AG04449 (cell line): ENCODE measurements at regions not wholly inside any gene's neighbourhood (a gene's known extent, or its start where the extent isn't known, plus 50 kb on each side); places are given as distances from the start of the nearest gene placed in this dataset.

Experiments
- CTCF ChIA-PET: fragments of 350-600 bp; formaldehyde crosslinking; extraction: SDS; loops from one replicate; lab custom pipeline; 2021; ENCODE audit warnings: antibody characterized with exemption; lab: Yijun Ruan, JAX
- POLR2A ChIA-PET: fragments of 400-600, 350-600 bp; formaldehyde crosslinking; extraction: SDS; loops from one replicate; lab custom pipeline; 2020; ENCODE audit warnings: antibody characterized with exemption, inconsistent platforms; lab: Yijun Ruan, JAX
- DNase-seq: peaks from one replicate; pipeline ENCODE4 v3.0.0-alpha.2; 2010; ENCODE audit warnings: low read depth, low spot score
- H3K4me3 ChIP-seq: 2 replicates; pipeline ENCODE4 v1.5.1; 2011; ENCODE audit warnings: low read depth, mild to moderate bottlenecking, control low read depth, low read length
- TF ChIP-seq, protein P1 (sequence below): IDR thresholded peaks from one replicate; pipeline ENCODE4 v1.5.1; 2011; ENCODE audit warnings: mild to moderate bottlenecking, moderate library complexity, low read length, control low read depth, inconsistent platforms; ENCODE audit not compliant: insufficient read depth; ENCODE audit errors: missing control alignments

DNA sequence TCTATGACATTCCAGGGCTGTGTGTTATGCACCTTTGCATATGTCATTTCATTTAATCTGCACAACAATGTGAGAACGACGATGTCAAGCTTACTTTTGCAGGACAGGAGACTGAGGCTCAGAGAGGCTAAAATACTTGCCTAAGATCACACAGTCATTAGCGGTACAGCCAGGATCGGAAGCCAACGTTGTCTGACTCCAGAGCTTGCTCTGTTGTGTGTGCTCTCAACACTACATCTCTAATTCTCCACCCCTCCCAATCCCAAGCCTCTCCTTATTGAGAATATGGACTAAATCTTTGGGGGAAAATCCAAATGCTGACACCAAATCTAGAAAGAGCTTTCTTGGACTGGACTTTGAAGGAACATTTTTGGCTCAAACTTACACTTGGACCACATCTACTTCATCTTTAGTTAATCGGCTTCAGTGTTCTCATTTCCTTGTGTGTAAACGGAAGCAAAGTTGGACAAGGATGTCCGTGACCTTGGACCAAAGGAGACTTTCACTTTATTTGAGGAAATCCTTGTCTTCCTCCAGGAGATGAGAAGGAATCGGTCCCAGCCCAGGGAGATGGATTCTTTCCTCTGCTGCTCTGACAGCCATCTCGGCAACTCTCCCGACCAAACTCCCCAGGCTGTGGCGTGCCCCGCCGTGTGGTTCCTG is 242.4 kb downstream of the LPIN1 start:
- TF ChIP-seq, protein P1, sequence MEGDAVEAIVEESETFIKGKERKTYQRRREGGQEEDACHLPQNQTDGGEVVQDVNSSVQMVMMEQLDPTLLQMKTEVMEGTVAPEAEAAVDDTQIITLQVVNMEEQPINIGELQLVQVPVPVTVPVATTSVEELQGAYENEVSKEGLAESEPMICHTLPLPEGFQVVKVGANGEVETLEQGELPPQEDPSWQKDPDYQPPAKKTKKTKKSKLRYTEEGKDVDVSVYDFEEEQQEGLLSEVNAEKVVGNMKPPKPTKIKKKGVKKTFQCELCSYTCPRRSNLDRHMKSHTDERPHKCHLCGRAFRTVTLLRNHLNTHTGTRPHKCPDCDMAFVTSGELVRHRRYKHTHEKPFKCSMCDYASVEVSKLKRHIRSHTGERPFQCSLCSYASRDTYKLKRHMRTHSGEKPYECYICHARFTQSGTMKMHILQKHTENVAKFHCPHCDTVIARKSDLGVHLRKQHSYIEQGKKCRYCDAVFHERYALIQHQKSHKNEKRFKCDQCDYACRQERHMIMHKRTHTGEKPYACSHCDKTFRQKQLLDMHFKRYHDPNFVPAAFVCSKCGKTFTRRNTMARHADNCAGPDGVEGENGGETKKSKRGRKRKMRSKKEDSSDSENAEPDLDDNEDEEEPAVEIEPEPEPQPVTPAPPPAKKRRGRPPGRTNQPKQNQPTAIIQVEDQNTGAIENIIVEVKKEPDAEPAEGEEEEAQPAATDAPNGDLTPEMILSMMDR: no peak
- CTCF ChIA-PET: no interaction called here
- no peak overlapping the region for H3K4me3 ChIP-seq
- no peak for DNase-seq
- POLR2A ChIA-PET: no interaction called here

- TF ChIP-seq, protein P1: no peak
- POLR2A ChIA-PET: no interaction called here
- DNase-seq: no peak
- CTCF ChIA-PET: no interaction called here
- H3K4me3 ChIP-seq: no peak overlapping the region
These were observed 242.9 kb downstream of the LPIN1 start for GRCh38 chr2:11989354-11989703.

DNA sequence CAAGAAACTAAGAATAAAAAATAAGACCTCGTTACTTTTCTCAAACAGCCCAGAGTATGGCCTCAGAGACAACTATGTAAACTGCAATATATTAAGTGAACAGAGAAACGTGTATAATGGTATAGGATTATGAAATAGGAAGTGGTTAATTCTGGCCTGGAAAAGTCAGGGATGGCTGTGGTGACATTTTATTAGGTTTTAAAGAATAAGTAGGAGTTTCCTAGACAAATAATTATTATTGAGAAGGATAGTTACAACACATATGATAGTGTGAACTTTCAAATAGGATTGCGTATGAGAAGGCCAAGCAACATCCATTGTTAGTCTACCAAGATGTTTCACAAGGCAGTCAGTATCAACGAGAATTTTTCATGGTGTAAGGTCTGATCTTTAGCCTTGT is 244.1 kb downstream of the LPIN1 start:
- TF ChIP-seq, protein P1: no peak
- DNase-seq: no peak
- no peak overlapping the region for H3K4me3 ChIP-seq
- ChIA-PET CTCF (no interaction called here), POLR2A (no interaction called here)

- ChIA-PET CTCF (no interaction called here), POLR2A (no interaction called here)
- H3K4me3 ChIP-seq: no peak overlapping the region
- TF ChIP-seq, protein P1: no peak
- no peak for DNase-seq
These were observed 247.3 kb downstream of the LPIN1 start for GRCh38 chr2:11993749-11994148.

- H3K4me3 ChIP-seq: no peak overlapping the region
- TF ChIP-seq, protein P1: no peak
- POLR2A ChIA-PET: no interaction called here
- no peak for DNase-seq
- CTCF ChIA-PET: no interaction called here
These were observed 249.0 kb downstream of the LPIN1 start for GRCh38 chr2:11995456-11995855.

GRCh38 chr2:11996618-11997017 is 250.2 kb downstream of the LPIN1 start:
- CTCF ChIA-PET: no interaction called here
- H3K4me3 ChIP-seq: no peak overlapping the region
- TF ChIP-seq, protein P1: no peak
- POLR2A ChIA-PET: no interaction called here
- DNase-seq: no peak
